HT-29 (cell line): ENCODE measurements at regions not wholly inside any gene's neighbourhood (a gene's known extent, or its start where the extent isn't known, plus 50 kb on each side); places are given as distances from the start of the nearest gene placed in this dataset.

Experiments used
- DNase-seq: peaks from one replicate; pipeline ENCODE4 v3.0.0-alpha.2; 2015; ENCODE audit warnings: low spot score

- no peak for DNase-seq
Measured at GRCh38 chr14:95413289-95414215, 93.8 kb upstream of the CLMN start.

- no peak for DNase-seq
Measured at GRCh38 chr14:95410838-95411237, 91.1 kb upstream of the CLMN start.

GRCh38 chr14:95409477-95410272 lies 90.0 kb upstream of the CLMN start:
- DNase-seq: no peak

- no peak for DNase-seq
Measured at GRCh38 chr14:95408731-95409476, 89.2 kb upstream of the CLMN start.

GRCh38 chr14:95407354-95407753 lies 87.6 kb upstream of the CLMN start:
- DNase-seq: no peak

- no peak for DNase-seq
Measured at GRCh38 chr14:95406756-95407277, 87.1 kb upstream of the CLMN start.

GRCh38 chr14:95404583-95404982 lies 84.9 kb upstream of the CLMN start:
- no peak for DNase-seq

- DNase-seq: no peak
Measured at GRCh38 chr14:95402578-95402977, 82.9 kb upstream of the CLMN start.

- DNase-seq: no peak
Measured at GRCh38 chr14:95402176-95402575, 82.5 kb upstream of the CLMN start.

- no peak for DNase-seq
Measured at GRCh38 chr14:95398630-95399547, 79.2 kb upstream of the CLMN start.

- no peak for DNase-seq
Measured at GRCh38 chr14:95397325-95397724, 77.6 kb upstream of the CLMN start.

GRCh38 chr14:95396221-95396620 lies 76.5 kb upstream of the CLMN start:
- DNase-seq: no peak

- no peak for DNase-seq
Measured at GRCh38 chr14:95395098-95395737, 75.5 kb upstream of the CLMN start.

- DNase-seq: no peak
Measured at GRCh38 chr14:95394297-95395097, 74.8 kb upstream of the CLMN start.

- no peak for DNase-seq
Measured at GRCh38 chr14:95392841-95393240, 73.1 kb upstream of the CLMN start.

- no peak for DNase-seq
Measured at GRCh38 chr14:95391331-95391730, 71.6 kb upstream of the CLMN start.

- DNase-seq: no peak
Measured at GRCh38 chr14:95389471-95390011, 69.8 kb upstream of the CLMN start.

GRCh38 chr14:95388699-95389098 lies 69.0 kb upstream of the CLMN start:
- no peak for DNase-seq

- no peak for DNase-seq
Measured at GRCh38 chr14:95387826-95388445, 68.2 kb upstream of the CLMN start.
